Right lobe of liver (tissue), 6 donors: ENCODE measurements at regions not wholly inside any gene's neighbourhood (a gene's known extent, or its start where the extent isn't known, plus 50 kb on each side); places are given as distances from the start of the nearest gene placed in this dataset.

ENCODE experiments used
- ATAC-seq, 4 donors: fragments of 200-7000 bp; cut with Tn5 transposase; one replicate each; pipeline ENCODE4 v1.9.1; 2020; ENCODE audit warnings: mild to moderate bottlenecking in 4 of 4, moderate library complexity in 4 of 4
- DNase-seq, 3 donors: peaks; one replicate each; pipeline ENCODE4 v3.0.0-alpha.2; 2020
- H3K27ac ChIP-seq, 3 donors: fragments of 200-600 bp; one replicate each; pipeline ENCODE4 v1.8.0; 2022
- H3K27me3 ChIP-seq, 2 donors: fragments of 200-600 bp; one replicate each; pipeline ENCODE4 v1.8.0; 2022
- H3K36me3 ChIP-seq, 4 donors: fragments of 200-600 bp; sonication (generic) in 1 of 4; one replicate each; pipeline versions ENCODE4 v1.5.1 to v1.8.0; 2017 to 2022; ENCODE audit warnings: control low read depth in 1 of 4
- H3K4me1 ChIP-seq, 4 donors: fragments of 200-600 bp; sonication (generic) in 1 of 4; one replicate each; pipeline versions ENCODE4 v1.5.1 to v1.8.0; 2017 to 2022; ENCODE audit warnings: control low read depth in 1 of 4
- H3K4me3 ChIP-seq, 3 donors: fragments of 200-600 bp; one replicate each; pipeline ENCODE4 v1.8.0; 2022
- H3K9me3 ChIP-seq, 4 donors: fragments of 200-600 bp; sonication (generic) in 1 of 4; one replicate each; pipeline versions ENCODE4 v1.5.1 to v1.8.0; 2017 to 2022; ENCODE audit warnings: control low read depth in 1 of 4
- CTCF ChIP-seq, 4 donors: fragments of 200-600 bp in 3 of 4; fragments of 450-650 bp in 1 of 4; IDR thresholded peaks; one replicate each; pipeline versions ENCODE4 v1.5.1 to v1.8.0; 2016 to 2022; ENCODE audit warnings: antibody characterized with exemption in 4 of 4, mild to moderate bottlenecking in 2 of 4
- POLR2A ChIP-seq: fragments of 450-650 bp; IDR thresholded peaks from one replicate; pipeline ENCODE4 v1.6.1; 2017; ENCODE audit warnings: antibody characterized with exemption, mild to moderate bottlenecking
- WGBS: methylation state at CpG from one replicate; pipeline ENCODE4 v1.1.6; 2018; ENCODE audit warnings: low coverage, low lambda C conversion rate; ENCODE audit not compliant: insufficient coverage; ENCODE audit errors: missing lambda C conversion rate; 5-methylcytosine and 5-hydroxymethylcytosine counted together
- intact Hi-C, 2 donors: fragments of 100-400 bp; cut with DNase I; formaldehyde crosslinking; loops; one replicate each; pipeline versions ENCODE4 v1.11.2 to v1.14.1; 2022
- donor health status: DM: no; HTN: yes; CAD: no.
- donor health status: DM: no; HTN: no; CAD: no.
- donor health status: DM: no; HTN: no; CAD: no.
- donor health status: DM: no; HTN: yes; CAD: no.
- donor health status: DM: no; HTN: yes; CAD: no.

DNA sequence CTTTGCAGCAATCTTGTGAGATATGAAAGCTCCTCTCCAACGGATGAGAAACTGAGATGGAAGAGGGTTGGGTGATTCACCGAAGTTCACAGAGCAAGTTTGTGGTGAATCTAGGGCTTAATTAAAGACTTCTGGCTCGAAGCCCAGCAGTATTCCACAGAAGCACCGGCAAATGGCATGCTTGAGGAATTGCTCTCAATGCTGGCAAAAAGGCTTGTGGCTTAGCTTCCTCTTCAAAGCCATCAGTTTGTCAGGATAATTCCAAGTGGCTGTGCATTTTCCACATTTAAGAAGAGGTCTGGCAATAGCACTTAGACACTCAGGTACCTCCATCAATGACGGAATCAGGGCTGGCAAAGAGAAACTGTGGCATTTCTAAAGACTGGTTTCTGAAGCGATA is 98.7 kb upstream of the SLC66A3 start:
- no peak overlapping the region for H3K4me3 ChIP-seq
- DNase-seq (no peak), ATAC-seq (no peak)
- H3K27ac ChIP-seq, result no peak overlapping the region
- 61% methylated on average over 3 of the region's 6 CpGs for WGBS
- H3K4me1 ChIP-seq, result no peaks in the 10 kb centered on the region
- no peak for TF ChIP-seq POLR2A
- no peak for TF ChIP-seq CTCF (IDR thresholded peaks at IDR 0.05)
- H3K9me3 ChIP-seq, result no peaks in the 10 kb centered on the region
- H3K36me3 ChIP-seq, result no peaks in the 10 kb centered on the region
- no peaks in the 10 kb centered on the region for H3K27me3 ChIP-seq
- intact Hi-C loops, result no loop called here

DNA sequence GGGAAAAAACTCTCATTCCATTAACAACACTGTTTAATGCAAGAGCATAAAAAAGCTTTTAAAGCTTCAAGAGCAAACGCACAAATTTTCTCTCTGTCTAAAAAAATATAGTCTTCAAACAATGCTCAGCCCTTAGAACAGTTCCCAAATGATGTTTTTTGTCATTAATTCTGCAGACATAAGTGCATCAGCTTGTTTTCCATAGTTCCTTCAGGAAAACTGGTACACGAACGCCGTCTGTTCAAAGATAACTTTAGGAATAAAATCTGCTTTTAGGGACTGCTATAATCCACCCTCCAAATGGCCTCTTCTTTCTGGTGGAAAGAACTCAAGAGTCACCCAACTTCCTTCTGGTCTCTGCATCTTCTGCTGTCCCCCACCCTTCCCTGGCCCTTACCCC is 98.2 kb upstream of the SLC66A3 start:
- no peaks in the 10 kb centered on the region for H3K9me3 ChIP-seq
- intact Hi-C loops, result no loop called here
- H3K27ac ChIP-seq, result no peak overlapping the region
- no peaks in the 10 kb centered on the region for H3K4me1 ChIP-seq
- TF ChIP-seq POLR2A (no peak), CTCF (IDR thresholded peaks at IDR 0.05) (no peak)
- ATAC-seq, result no peak
- H3K36me3 ChIP-seq, result no peaks in the 10 kb centered on the region
- no peaks in the 10 kb centered on the region for H3K27me3 ChIP-seq
- 74% methylated on average over 4 of the region's 4 CpGs for WGBS
- no peak for DNase-seq
- H3K4me3 ChIP-seq, result no peak overlapping the region

- Histone ChIP-seq H3K4me1 (no peaks in the 10 kb centered on the region), H3K4me3 (no peak overlapping the region), H3K36me3 (no peaks in the 10 kb centered on the region), H3K9me3 (no peaks in the 10 kb centered on the region), H3K27ac (no peak overlapping the region), H3K27me3 (no peaks in the 10 kb centered on the region)
- TF ChIP-seq CTCF (IDR thresholded peaks at IDR 0.05), result no peak
- TF ChIP-seq POLR2A, result no peak
- intact Hi-C loops, result no loop called here
- DNase-seq (no peak), ATAC-seq (no peak)
- WGBS, result 60% methylated on average over 4 of the region's 5 CpGs
Measured at GRCh38 chr2:11058129-11058528, 97.1 kb upstream of the SLC66A3 start.

GRCh38 chr2:11060376-11061169 is 94.7 kb upstream of the SLC66A3 start:
- DNase-seq, result no peak
- Histone ChIP-seq H3K36me3 (no peaks in the 10 kb centered on the region), H3K4me3 (no peak overlapping the region), H3K27me3 (no peaks in the 10 kb centered on the region), H3K4me1 (no peaks in the 10 kb centered on the region), H3K9me3 (no peaks in the 10 kb centered on the region), H3K27ac (no peak overlapping the region)
- 71% methylated on average over 3 of the region's 3 CpGs for WGBS
- intact Hi-C loops, result no loop called here
- ATAC-seq, result no peak
- TF ChIP-seq CTCF (IDR thresholded peaks at IDR 0.05) (no peak), POLR2A (no peak)
